ENCODE measurements at regions not wholly inside any gene's neighbourhood (a gene's known extent, or its start where the extent isn't known, plus 50 kb on each side); places are given as distances from the start of the nearest gene placed in this dataset.

GRCh38 chr14:84017495-84017894, 1512.4 kb upstream of the FLRT2 start:
- H3K36me3 ChIP-seq (ENCODE audit: control insufficient read depth in 1 of 2, insufficient read depth in 2 of 2, low read length in 2 of 2): no peaks in the 10 kb centered on the region
- no peaks in the 10 kb centered on the region for H3K27me3 ChIP-seq (ENCODE audit: control insufficient read depth in 1 of 2, insufficient read depth in 2 of 2, low read length in 2 of 2)
- H3K27ac ChIP-seq (ENCODE audit: low read depth, low read length): no peak overlapping the region
- peaks cover 5 to 12% of the 10 kb centered on the region in 2 donors for H3K9me3 ChIP-seq (ENCODE audit: control insufficient read depth in 1 of 2, low read length in 2 of 2)
- H3K4me3 ChIP-seq (ENCODE audit: low read depth in 1 of 2, low read length in 2 of 2): no peak overlapping the region
- H3K9ac ChIP-seq (ENCODE audit: low read depth in 1 of 2, low read length in 2 of 2): no peak overlapping the region
- H3K4me1 ChIP-seq (ENCODE audit: control insufficient read depth in 1 of 2, insufficient read depth in 2 of 2, low read length in 2 of 2): no peaks in the 10 kb centered on the region

GRCh38 chr14:84021433-84021832, 1508.5 kb upstream of the FLRT2 start:
- Histone ChIP-seq H3K27ac (ENCODE audit: low read depth, low read length) (no peak overlapping the region), H3K9ac (ENCODE audit: low read depth in 1 of 2, low read length in 2 of 2) (no peak overlapping the region), H3K36me3 (ENCODE audit: control insufficient read depth in 1 of 2, insufficient read depth in 2 of 2, low read length in 2 of 2) (no peaks in the 10 kb centered on the region), H3K27me3 (ENCODE audit: control insufficient read depth in 1 of 2, insufficient read depth in 2 of 2, low read length in 2 of 2) (no peaks in the 10 kb centered on the region), H3K4me3 (ENCODE audit: low read depth in 1 of 2, low read length in 2 of 2) (no peak overlapping the region), H3K9me3 (ENCODE audit: control insufficient read depth in 1 of 2, low read length in 2 of 2) (peaks cover 13 to 15% of the 10 kb centered on the region in 2 donors), H3K4me1 (ENCODE audit: control insufficient read depth in 1 of 2, insufficient read depth in 2 of 2, low read length in 2 of 2) (no peaks in the 10 kb centered on the region)

- no peak overlapping the region for H3K4me3 ChIP-seq (ENCODE audit: low read depth in 1 of 2, low read length in 2 of 2)
- H3K4me1 ChIP-seq (ENCODE audit: control insufficient read depth in 1 of 2, insufficient read depth in 2 of 2, low read length in 2 of 2): no peaks in the 10 kb centered on the region
- H3K27ac ChIP-seq (ENCODE audit: low read depth, low read length): no peak overlapping the region
- H3K36me3 ChIP-seq (ENCODE audit: control insufficient read depth in 1 of 2, insufficient read depth in 2 of 2, low read length in 2 of 2): no peaks in the 10 kb centered on the region
- H3K9ac ChIP-seq (ENCODE audit: low read depth in 1 of 2, low read length in 2 of 2): no peak overlapping the region
- H3K9me3 ChIP-seq (ENCODE audit: control insufficient read depth in 1 of 2, low read length in 2 of 2): peaks cover 10 to 12% of the 10 kb centered on the region in 2 donors
- no peaks in the 10 kb centered on the region for H3K27me3 ChIP-seq (ENCODE audit: control insufficient read depth in 1 of 2, insufficient read depth in 2 of 2, low read length in 2 of 2)
These were observed 1505.6 kb upstream of the FLRT2 start for GRCh38 chr14:84024231-84024820.

- no peaks in the 10 kb centered on the region for H3K36me3 ChIP-seq (ENCODE audit: control insufficient read depth in 1 of 2, insufficient read depth in 2 of 2, low read length in 2 of 2)
- H3K27me3 ChIP-seq (ENCODE audit: control insufficient read depth in 1 of 2, insufficient read depth in 2 of 2, low read length in 2 of 2): no peaks in the 10 kb centered on the region
These were observed 1504.6 kb upstream of the FLRT2 start for GRCh38 chr14:84025106-84026012.

GRCh38 chr14:84027351-84027750, 1502.6 kb upstream of the FLRT2 start:
- no peaks in the 10 kb centered on the region for H3K4me1 ChIP-seq (ENCODE audit: control insufficient read depth in 1 of 2, insufficient read depth in 2 of 2, low read length in 2 of 2)
- H3K4me3 ChIP-seq (ENCODE audit: low read depth in 1 of 2, low read length in 2 of 2): no peak overlapping the region
- no peaks in the 10 kb centered on the region for H3K36me3 ChIP-seq (ENCODE audit: control insufficient read depth in 1 of 2, insufficient read depth in 2 of 2, low read length in 2 of 2)
- H3K27ac ChIP-seq (ENCODE audit: low read depth, low read length): no peak overlapping the region
- no peak overlapping the region for H3K9ac ChIP-seq (ENCODE audit: low read depth in 1 of 2, low read length in 2 of 2)
- peaks cover 8 to 16% of the 10 kb centered on the region in 2 donors for H3K9me3 ChIP-seq (ENCODE audit: control insufficient read depth in 1 of 2, low read length in 2 of 2)
- no peaks in the 10 kb centered on the region for H3K27me3 ChIP-seq (ENCODE audit: control insufficient read depth in 1 of 2, insufficient read depth in 2 of 2, low read length in 2 of 2)

More at GRCh38 chr14:84025106-84026012, 1504.6 kb upstream of the FLRT2 start:
- no peak overlapping the region for H3K9ac ChIP-seq (ENCODE audit: low read depth in 1 of 2, low read length in 2 of 2)
- H3K4me3 ChIP-seq (ENCODE audit: low read depth in 1 of 2, low read length in 2 of 2): no peak overlapping the region
- H3K4me1 ChIP-seq (ENCODE audit: control insufficient read depth in 1 of 2, insufficient read depth in 2 of 2, low read length in 2 of 2): no peaks in the 10 kb centered on the region
- peaks cover 10 to 16% of the 10 kb centered on the region in 2 donors for H3K9me3 ChIP-seq (ENCODE audit: control insufficient read depth in 1 of 2, low read length in 2 of 2)
- no peak overlapping the region for H3K27ac ChIP-seq (ENCODE audit: low read depth, low read length)

GRCh38 chr14:84028080-84028604, 1501.8 kb upstream of the FLRT2 start:
- Histone ChIP-seq H3K27me3 (ENCODE audit: control insufficient read depth in 1 of 2, insufficient read depth in 2 of 2, low read length in 2 of 2) (no peaks in the 10 kb centered on the region), H3K9me3 (ENCODE audit: control insufficient read depth in 1 of 2, low read length in 2 of 2) (peaks cover 9 to 14% of the 10 kb centered on the region in 2 donors), H3K36me3 (ENCODE audit: control insufficient read depth in 1 of 2, insufficient read depth in 2 of 2, low read length in 2 of 2) (no peaks in the 10 kb centered on the region), H3K4me3 (ENCODE audit: low read depth in 1 of 2, low read length in 2 of 2) (no peak overlapping the region), H3K27ac (ENCODE audit: low read depth, low read length) (no peak overlapping the region), H3K4me1 (ENCODE audit: control insufficient read depth in 1 of 2, insufficient read depth in 2 of 2, low read length in 2 of 2) (no peaks in the 10 kb centered on the region), H3K9ac (ENCODE audit: low read depth in 1 of 2, low read length in 2 of 2) (no peak overlapping the region)

- Histone ChIP-seq H3K9ac (ENCODE audit: low read depth in 1 of 2, low read length in 2 of 2) (no peak overlapping the region), H3K9me3 (ENCODE audit: control insufficient read depth in 1 of 2, low read length in 2 of 2) (peaks cover 9 to 12% of the 10 kb centered on the region in 2 donors)
These were observed 1500.7 kb upstream of the FLRT2 start for GRCh38 chr14:84029246-84029645.

GRCh38 chr14:84029720-84030119, 1500.2 kb upstream of the FLRT2 start:
- Histone ChIP-seq H3K27me3 (ENCODE audit: control insufficient read depth in 1 of 2, insufficient read depth in 2 of 2, low read length in 2 of 2) (no peaks in the 10 kb centered on the region), H3K4me3 (ENCODE audit: low read depth in 1 of 2, low read length in 2 of 2) (no peak overlapping the region), H3K36me3 (ENCODE audit: control insufficient read depth in 1 of 2, insufficient read depth in 2 of 2, low read length in 2 of 2) (no peaks in the 10 kb centered on the region), H3K9ac (ENCODE audit: low read depth in 1 of 2, low read length in 2 of 2) (no peak overlapping the region), H3K9me3 (ENCODE audit: control insufficient read depth in 1 of 2, low read length in 2 of 2) (peaks cover 9 to 13% of the 10 kb centered on the region in 2 donors), H3K27ac (ENCODE audit: low read depth, low read length) (no peak overlapping the region), H3K4me1 (ENCODE audit: control insufficient read depth in 1 of 2, insufficient read depth in 2 of 2, low read length in 2 of 2) (no peaks in the 10 kb centered on the region)

More at GRCh38 chr14:84029246-84029645, 1500.7 kb upstream of the FLRT2 start:
- H3K36me3 ChIP-seq (ENCODE audit: control insufficient read depth in 1 of 2, insufficient read depth in 2 of 2, low read length in 2 of 2): no peaks in the 10 kb centered on the region
- no peak overlapping the region for H3K4me3 ChIP-seq (ENCODE audit: low read depth in 1 of 2, low read length in 2 of 2)
- no peaks in the 10 kb centered on the region for H3K4me1 ChIP-seq (ENCODE audit: control insufficient read depth in 1 of 2, insufficient read depth in 2 of 2, low read length in 2 of 2)
- no peaks in the 10 kb centered on the region for H3K27me3 ChIP-seq (ENCODE audit: control insufficient read depth in 1 of 2, insufficient read depth in 2 of 2, low read length in 2 of 2)
- no peak overlapping the region for H3K27ac ChIP-seq (ENCODE audit: low read depth, low read length)

GRCh38 chr14:84036840-84037239, 1493.1 kb upstream of the FLRT2 start:
- no peak overlapping the region for H3K27ac ChIP-seq (ENCODE audit: low read depth, low read length)
- H3K27me3 ChIP-seq (ENCODE audit: control insufficient read depth in 1 of 2, insufficient read depth in 2 of 2, low read length in 2 of 2): no peaks in the 10 kb centered on the region
- H3K4me1 ChIP-seq (ENCODE audit: control insufficient read depth in 1 of 2, insufficient read depth in 2 of 2, low read length in 2 of 2): no peaks in the 10 kb centered on the region
- H3K9ac ChIP-seq (ENCODE audit: low read depth in 1 of 2, low read length in 2 of 2): no peak overlapping the region
- H3K4me3 ChIP-seq (ENCODE audit: low read depth in 1 of 2, low read length in 2 of 2): no peak overlapping the region
- peaks cover 5 to 13% of the 10 kb centered on the region in 2 donors for H3K9me3 ChIP-seq (ENCODE audit: control insufficient read depth in 1 of 2, low read length in 2 of 2)
- H3K36me3 ChIP-seq (ENCODE audit: control insufficient read depth in 1 of 2, insufficient read depth in 2 of 2, low read length in 2 of 2): no peaks in the 10 kb centered on the region

- H3K36me3 ChIP-seq (ENCODE audit: control insufficient read depth in 1 of 2, insufficient read depth in 2 of 2, low read length in 2 of 2): no peaks in the 10 kb centered on the region
- H3K27me3 ChIP-seq (ENCODE audit: control insufficient read depth in 1 of 2, insufficient read depth in 2 of 2, low read length in 2 of 2): no peaks in the 10 kb centered on the region
- no peak overlapping the region for H3K4me3 ChIP-seq (ENCODE audit: low read depth in 1 of 2, low read length in 2 of 2)
- no peaks in the 10 kb centered on the region for H3K4me1 ChIP-seq (ENCODE audit: control insufficient read depth in 1 of 2, insufficient read depth in 2 of 2, low read length in 2 of 2)
- no peak overlapping the region for H3K27ac ChIP-seq (ENCODE audit: low read depth, low read length)
- no peak overlapping the region for H3K9ac ChIP-seq (ENCODE audit: low read depth in 1 of 2, low read length in 2 of 2)
- peaks cover 5 to 13% of the 10 kb centered on the region in 2 donors for H3K9me3 ChIP-seq (ENCODE audit: control insufficient read depth in 1 of 2, low read length in 2 of 2)
These were observed 1492.4 kb upstream of the FLRT2 start for GRCh38 chr14:84037593-84037992.
